MCF 10A (cell line): ENCODE measurements at regions not wholly inside any gene's neighbourhood (a gene's known extent, or its start where the extent isn't known, plus 50 kb on each side); places are given as distances from the start of the nearest gene placed in this dataset.

ENCODE experiments used
- BruUV-seq: library from RNA; stranded (reverse); fragments of 400-500 nt; replicated peaks from 2 replicates; lab custom pipeline; 2021; lab: Mats Ljungman, UMichigan
- CTCF ChIA-PET: fragments of 300-600 bp; sonication (Branson Sonifier 250); formaldehyde crosslinking; extraction: SDS; loops from one replicate; lab custom pipeline; 2021; ENCODE audit warnings: antibody characterized with exemption, inconsistent platforms; lab: Yijun Ruan, JAX
- POLR2A ChIA-PET: fragments of 300-600, 350-650 bp; sonication (Branson Sonifier 250); formaldehyde crosslinking; extraction: SDS; loops from one replicate; lab custom pipeline; 2020; ENCODE audit warnings: antibody characterized with exemption, inconsistent platforms; lab: Yijun Ruan, JAX
- DNase-seq: peaks from one replicate; pipeline ENCODE4 v3.0.0-alpha.2; 2018; ENCODE audit not compliant: unreplicated experiment
- H3K27ac Mint-ChIP-seq: one replicate; pipeline ENCODE4 v1.8.0; 2022; ENCODE audit warnings: mild to moderate bottlenecking, low read depth, mixed read lengths; ENCODE audit not compliant: unreplicated experiment
- H3K27me3 Mint-ChIP-seq: one replicate; pipeline ENCODE4 v1.8.0; 2022; ENCODE audit warnings: mixed read lengths; ENCODE audit not compliant: insufficient read depth, unreplicated experiment
- H3K36me3 Mint-ChIP-seq: one replicate; pipeline ENCODE4 v1.8.0; 2022; ENCODE audit warnings: mild to moderate bottlenecking, moderate library complexity, mixed read lengths; ENCODE audit not compliant: insufficient read depth, unreplicated experiment
- H3K4me1 Mint-ChIP-seq: one replicate; pipeline ENCODE4 v1.8.0; 2022; ENCODE audit warnings: mixed read lengths; ENCODE audit not compliant: insufficient read depth, unreplicated experiment
- H3K4me3 Mint-ChIP-seq: one replicate; pipeline ENCODE4 v1.8.0; 2022; ENCODE audit warnings: mild to moderate bottlenecking, moderate library complexity, mixed read lengths; ENCODE audit not compliant: unreplicated experiment
- H3K9me3 Mint-ChIP-seq: one replicate; pipeline ENCODE4 v1.8.0; 2022; ENCODE audit warnings: mixed read lengths; ENCODE audit not compliant: unreplicated experiment
- intact Hi-C: fragments of 100-400 bp; cut with micrococcal nuclease; formaldehyde crosslinking; loops from 2 replicates; pipeline ENCODE4 v1.14.1; 2022
- TF ChIP-seq, protein P1 (sequence below): fragments of 200-600 bp; IDR thresholded peaks from one replicate; pipeline ENCODE4 v1.8.0; 2022; ENCODE audit warnings: antibody characterized with exemption, mild to moderate bottlenecking; ENCODE audit not compliant: unreplicated experiment

DNA sequence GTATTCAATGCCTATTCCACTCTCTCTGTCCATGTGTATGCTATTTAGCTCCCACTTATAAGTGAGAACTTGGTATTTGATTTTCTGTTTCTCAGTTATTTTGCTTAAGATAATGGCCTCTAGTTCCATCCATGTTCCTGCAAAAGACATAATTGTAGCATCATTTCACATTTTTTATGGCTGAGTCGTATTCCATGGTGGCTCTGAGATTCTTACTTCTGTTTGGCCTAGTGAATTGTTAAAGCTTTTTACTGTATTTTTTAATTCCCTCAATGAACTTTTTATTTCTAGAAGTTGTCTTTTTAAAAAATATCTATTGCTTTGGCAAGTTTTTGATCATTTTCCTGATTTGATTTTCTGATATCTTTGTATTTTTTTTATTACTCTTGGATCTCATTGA lies 635.6 kb downstream of the PLA2G4A start:
- intact Hi-C loops: no loop called here
- CTCF ChIA-PET: interaction anchor here (0.6 kb wide), 1 partner anchor 1946 kb away, joined by 3 read pairs; no protein-coding TSS in a partner anchor
- H3K27ac Mint-ChIP-seq: no peak overlapping the region
- H3K36me3 Mint-ChIP-seq: no peaks in the 10 kb centered on the region
- no peaks in the 10 kb centered on the region for H3K4me1 Mint-ChIP-seq
- no TSS peak for BruUV-seq
- DNase-seq: no peak
- peaks cover 7% of the 10 kb centered on the region for H3K9me3 Mint-ChIP-seq
- no peak overlapping the region for H3K4me3 Mint-ChIP-seq
- H3K27me3 Mint-ChIP-seq: no peaks in the 10 kb centered on the region
- TF ChIP-seq, protein P1, sequence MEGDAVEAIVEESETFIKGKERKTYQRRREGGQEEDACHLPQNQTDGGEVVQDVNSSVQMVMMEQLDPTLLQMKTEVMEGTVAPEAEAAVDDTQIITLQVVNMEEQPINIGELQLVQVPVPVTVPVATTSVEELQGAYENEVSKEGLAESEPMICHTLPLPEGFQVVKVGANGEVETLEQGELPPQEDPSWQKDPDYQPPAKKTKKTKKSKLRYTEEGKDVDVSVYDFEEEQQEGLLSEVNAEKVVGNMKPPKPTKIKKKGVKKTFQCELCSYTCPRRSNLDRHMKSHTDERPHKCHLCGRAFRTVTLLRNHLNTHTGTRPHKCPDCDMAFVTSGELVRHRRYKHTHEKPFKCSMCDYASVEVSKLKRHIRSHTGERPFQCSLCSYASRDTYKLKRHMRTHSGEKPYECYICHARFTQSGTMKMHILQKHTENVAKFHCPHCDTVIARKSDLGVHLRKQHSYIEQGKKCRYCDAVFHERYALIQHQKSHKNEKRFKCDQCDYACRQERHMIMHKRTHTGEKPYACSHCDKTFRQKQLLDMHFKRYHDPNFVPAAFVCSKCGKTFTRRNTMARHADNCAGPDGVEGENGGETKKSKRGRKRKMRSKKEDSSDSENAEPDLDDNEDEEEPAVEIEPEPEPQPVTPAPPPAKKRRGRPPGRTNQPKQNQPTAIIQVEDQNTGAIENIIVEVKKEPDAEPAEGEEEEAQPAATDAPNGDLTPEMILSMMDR: no peak
- POLR2A ChIA-PET: interaction anchor here (0.7 to 0.9 kb wide), 2 partner anchors 8 to 12 kb away, joined by 3 read pairs; no protein-coding TSS in a partner anchor

DNA sequence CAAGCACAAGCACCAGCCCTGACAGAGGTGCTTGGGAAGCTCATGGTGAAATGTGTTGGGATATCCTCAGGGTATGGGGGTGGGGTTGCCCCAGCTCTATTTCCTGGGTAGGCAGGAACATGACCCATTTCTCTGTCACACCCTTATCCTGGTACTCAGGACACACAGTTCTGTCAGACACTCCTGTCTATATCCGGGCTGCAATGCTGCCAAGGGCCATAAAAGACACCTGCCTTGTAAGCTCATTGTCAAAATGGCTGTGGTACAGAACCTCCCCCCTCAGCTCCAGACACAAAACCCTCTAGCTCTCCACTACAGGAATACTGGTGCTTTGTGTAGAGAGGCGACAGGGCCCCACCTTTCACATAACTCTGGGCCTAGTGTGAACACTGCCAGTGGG lies 636.7 kb downstream of the PLA2G4A start:
- peaks cover 7% of the 10 kb centered on the region for H3K9me3 Mint-ChIP-seq
- no peak overlapping the region for H3K27ac Mint-ChIP-seq
- TF ChIP-seq, protein P1: no peak
- ChIA-PET CTCF (interaction anchor here (0.5 to 2.3 kb wide), 6 partner anchors 10 to 905 kb away, joined by 3 to 8 read pairs (median 3); no protein-coding TSS in a partner anchor), POLR2A (interaction anchor here (0.9 kb wide), 1 partner anchor 36 kb away, joined by 4 read pairs; no protein-coding TSS in a partner anchor)
- no peak overlapping the region for H3K4me3 Mint-ChIP-seq
- H3K27me3 Mint-ChIP-seq: no peaks in the 10 kb centered on the region
- DNase-seq: no peak
- intact Hi-C loops: no loop called here
- H3K36me3 Mint-ChIP-seq: no peaks in the 10 kb centered on the region
- no peaks in the 10 kb centered on the region for H3K4me1 Mint-ChIP-seq
- BruUV-seq: no TSS peak

DNA sequence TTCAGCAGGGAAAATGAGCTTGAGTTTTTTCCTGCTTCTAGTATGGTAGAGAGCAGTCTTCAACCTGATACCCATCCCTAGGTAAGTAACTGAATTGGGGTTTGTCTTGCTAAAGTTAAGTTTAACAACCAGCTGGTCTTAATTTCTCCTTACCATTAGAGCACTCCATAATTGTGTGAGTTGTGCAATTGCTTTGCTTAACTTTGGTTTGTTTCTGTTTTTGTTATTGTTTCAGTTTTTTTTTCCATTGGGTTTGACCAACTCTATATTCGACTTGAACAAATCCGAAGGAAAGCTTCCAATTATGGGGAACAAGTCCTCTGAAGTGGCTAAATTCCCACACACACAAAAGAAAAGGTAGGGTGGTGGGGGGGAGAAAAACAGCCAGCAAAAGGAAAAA lies 641.1 kb downstream of the PLA2G4A start:
- no TSS peak for BruUV-seq
- ChIA-PET POLR2A (interaction anchor here (0.5 kb wide), 1 partner anchor 24 kb away, joined by 3 read pairs; no protein-coding TSS in a partner anchor), CTCF (interaction anchor here (0.6 to 1.5 kb wide), 5 partner anchors 9 to 658 kb away, joined by 3 to 4 read pairs (median 3); no protein-coding TSS in a partner anchor)
- intact Hi-C loops: loop anchor here (10.0 kb wide), 3 partner anchors 205 to 775 kb away; no protein-coding TSS in a partner anchor
- H3K4me3 Mint-ChIP-seq: no peak overlapping the region
- no peak for DNase-seq
- no peaks in the 10 kb centered on the region for H3K9me3 Mint-ChIP-seq
- no peak overlapping the region for H3K27ac Mint-ChIP-seq
- H3K36me3 Mint-ChIP-seq: no peaks in the 10 kb centered on the region
- no peaks in the 10 kb centered on the region for H3K27me3 Mint-ChIP-seq
- peaks cover 7% of the 10 kb centered on the region for H3K4me1 Mint-ChIP-seq
- TF ChIP-seq, protein P1: no peak

DNA sequence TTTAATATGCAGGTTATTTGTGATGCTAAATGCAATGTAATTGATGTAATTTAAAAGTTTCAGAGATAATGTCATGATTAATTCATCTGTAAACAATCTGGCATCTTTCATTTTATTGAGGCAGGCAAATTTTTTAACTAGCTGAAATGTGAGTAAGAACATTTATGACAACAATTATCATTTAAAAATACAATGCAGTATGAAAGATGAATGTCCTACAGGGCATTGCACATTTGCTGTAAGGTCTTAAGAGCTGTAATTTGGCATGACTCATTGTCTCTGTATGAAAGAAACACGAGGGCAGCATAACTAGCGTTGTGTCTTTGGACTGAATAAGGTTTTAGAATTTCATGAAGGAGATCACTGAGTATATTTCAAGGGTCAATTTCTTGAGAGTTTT lies 642.8 kb downstream of the PLA2G4A start:
- POLR2A ChIA-PET: no interaction called here
- no peak overlapping the region for H3K4me3 Mint-ChIP-seq
- TF ChIP-seq, protein P1: no peak
- peaks cover 7% of the 10 kb centered on the region for H3K4me1 Mint-ChIP-seq
- BruUV-seq: no TSS peak
- no peaks in the 10 kb centered on the region for H3K36me3 Mint-ChIP-seq
- CTCF ChIA-PET: interaction anchor here (0.6 to 0.8 kb wide), 4 partner anchors 113 to 866 kb away, joined by 3 to 4 read pairs (median 4); no protein-coding TSS in a partner anchor
- intact Hi-C loops: loop anchor here (10.0 kb wide), 3 partner anchors 207 to 773 kb away; no protein-coding TSS in a partner anchor
- H3K9me3 Mint-ChIP-seq: no peaks in the 10 kb centered on the region
- DNase-seq: peak; percentile 54
- no peak overlapping the region for H3K27ac Mint-ChIP-seq
- H3K27me3 Mint-ChIP-seq: no peaks in the 10 kb centered on the region
